Esophagus mucosa (tissue), 1 donor: ENCODE measurements at regions not wholly inside any gene's neighbourhood (a gene's known extent, or its start where the extent isn't known, plus 50 kb on each side); places are given as distances from the start of the nearest gene placed in this dataset.
"Not testable (repeated sequence)": the region's sequence is repeated elsewhere in the genome, so short reads cannot be mapped to it uniquely, and the experiment has no call there.

ENCODE experiments used
- ATAC-seq: fragments of 200-7000 bp; cut with Tn5 transposase; one replicate; pipeline ENCODE4 v1.9.1; 2020
- donor health status: DM: yes; HTN: yes; CAD: no.

DNA sequence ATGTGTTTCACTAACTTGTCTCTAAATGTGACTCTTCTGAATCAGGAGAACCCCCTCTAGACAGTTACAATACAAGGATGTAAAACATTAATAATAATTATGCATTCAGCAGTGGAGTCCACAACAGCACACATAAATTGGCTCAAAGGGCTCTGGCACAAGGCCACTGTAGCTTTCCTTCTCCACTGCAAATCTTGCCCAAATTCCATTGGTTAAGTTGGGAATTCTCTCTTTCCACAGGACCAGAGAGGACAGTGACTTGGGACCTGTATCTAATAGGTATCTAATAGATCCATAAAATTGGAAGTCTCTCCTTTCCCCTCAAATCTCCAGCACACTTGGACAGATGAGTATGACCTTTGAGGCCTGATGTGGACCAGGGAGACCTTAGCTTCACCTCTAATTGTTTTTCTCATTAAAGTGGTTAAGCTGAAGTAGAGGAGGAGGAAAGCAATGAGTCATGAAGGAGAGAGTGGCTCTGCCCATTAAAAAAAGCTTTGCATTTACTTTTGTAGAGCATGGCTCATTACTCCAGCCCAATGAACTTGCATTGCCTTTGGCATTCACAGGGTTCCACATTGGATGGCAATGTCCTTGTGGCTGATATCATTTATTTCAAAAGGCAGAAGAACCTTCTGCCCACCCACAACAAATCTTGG is 72.3 kb upstream of the SH3RF1 start:
- no peak for ATAC-seq

DNA sequence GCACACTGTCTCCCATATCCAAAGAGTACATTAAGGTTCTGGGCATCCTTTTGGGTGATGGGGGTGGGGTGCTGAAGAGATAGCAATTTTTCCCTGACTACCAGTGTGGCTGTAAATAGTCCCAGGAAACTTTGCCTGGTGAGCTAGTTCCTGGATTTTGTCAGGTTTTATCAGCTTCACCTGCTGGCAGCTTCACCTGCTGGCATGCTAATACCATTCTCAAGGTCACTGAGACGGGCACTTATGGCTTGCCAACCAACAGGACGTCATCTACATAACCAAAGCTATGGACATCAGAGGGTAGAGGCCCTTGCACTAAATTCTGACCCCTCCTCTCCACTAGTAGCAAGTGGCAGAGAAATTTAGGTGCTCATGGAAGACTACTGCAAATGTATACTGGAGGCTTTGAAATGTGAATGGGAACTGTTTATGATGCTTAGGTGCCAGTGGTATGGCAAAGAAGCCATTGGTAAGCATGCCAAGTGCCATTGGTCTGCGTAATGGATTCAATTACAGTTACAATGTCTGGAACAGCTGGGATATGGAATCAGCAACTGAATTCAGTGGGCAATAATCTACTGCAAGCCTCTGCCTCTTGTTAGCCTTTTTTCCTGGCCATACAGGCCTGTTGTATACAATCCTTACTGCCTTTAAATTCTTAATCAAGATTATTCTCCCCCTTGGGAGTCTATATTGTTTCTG is 71.6 kb upstream of the SH3RF1 start:
- no peak for ATAC-seq

- no peak for ATAC-seq
Observed at GRCh38 chr4:169341490-169341889, 70.7 kb upstream of the SH3RF1 start.

- no peak for ATAC-seq
Observed at GRCh38 chr4:169340834-169341233, 70.1 kb upstream of the SH3RF1 start.

- ATAC-seq, result no peak
Observed at GRCh38 chr4:169338241-169338640, 67.5 kb upstream of the SH3RF1 start.

- no peak for ATAC-seq
Observed at GRCh38 chr4:169337510-169337909, 66.8 kb upstream of the SH3RF1 start.

DNA sequence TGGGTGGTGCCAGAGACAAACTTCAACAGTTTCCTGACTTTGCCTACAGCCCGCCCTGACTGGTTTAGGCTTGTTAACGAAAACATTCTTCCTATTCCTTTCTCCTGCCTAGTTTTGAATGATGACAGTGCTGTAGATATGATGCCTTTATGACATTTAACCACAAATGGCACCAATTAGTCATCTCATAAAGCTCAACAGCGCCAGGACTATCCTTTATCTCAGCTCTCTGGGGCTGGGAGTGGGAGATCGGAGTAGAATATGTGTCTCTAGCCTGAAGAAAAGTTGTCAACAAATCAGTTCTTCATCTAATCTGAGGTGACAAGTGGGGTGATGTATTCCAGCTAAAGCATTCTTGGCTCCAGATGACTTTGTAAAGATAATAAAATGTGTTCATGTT is 64.6 kb upstream of the SH3RF1 start:
- ATAC-seq, result peak; percentile 85

DNA sequence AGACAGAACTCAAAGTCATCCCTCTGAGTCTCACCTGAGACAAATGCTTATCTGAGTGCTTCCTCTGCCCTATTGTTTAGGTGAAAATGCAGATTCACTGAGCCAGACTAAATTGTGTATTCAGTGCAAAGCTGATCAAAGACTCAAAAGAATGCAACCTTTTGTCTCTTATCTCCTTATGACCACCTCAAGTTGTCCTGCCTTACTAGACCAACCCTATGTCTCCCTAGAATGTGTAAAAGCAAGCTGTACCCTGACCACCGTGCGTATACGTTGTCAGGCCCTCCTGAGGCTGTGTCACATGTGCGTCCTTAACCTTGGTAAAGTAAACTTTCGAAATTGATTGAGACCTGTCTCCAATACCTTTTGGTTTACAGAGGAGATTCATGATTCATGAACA is 63.6 kb upstream of the SH3RF1 start:
- ATAC-seq, result no peak

DNA sequence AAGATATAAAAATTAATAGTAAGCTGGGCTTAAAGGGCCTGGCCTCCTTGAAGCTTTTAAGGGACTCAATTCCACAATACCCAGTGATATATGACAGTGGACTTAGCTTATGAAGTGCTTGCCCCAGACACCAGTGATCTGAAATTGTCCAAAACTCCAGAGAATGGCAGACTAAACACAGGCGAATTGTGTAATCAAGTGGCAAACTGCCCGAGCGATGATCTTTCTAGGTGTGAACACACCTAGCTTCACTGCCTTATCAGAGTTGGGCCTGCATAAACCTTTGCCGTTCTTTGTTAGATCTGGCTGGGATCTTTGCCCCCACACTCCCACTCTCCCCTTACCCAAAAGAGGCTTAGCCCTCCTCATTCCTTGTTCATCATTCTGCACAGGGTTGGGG is 62.5 kb upstream of the SH3RF1 start:
- no peak for ATAC-seq

- ATAC-seq, result no peak
Observed at GRCh38 chr4:169332583-169332982, 61.8 kb upstream of the SH3RF1 start.

DNA sequence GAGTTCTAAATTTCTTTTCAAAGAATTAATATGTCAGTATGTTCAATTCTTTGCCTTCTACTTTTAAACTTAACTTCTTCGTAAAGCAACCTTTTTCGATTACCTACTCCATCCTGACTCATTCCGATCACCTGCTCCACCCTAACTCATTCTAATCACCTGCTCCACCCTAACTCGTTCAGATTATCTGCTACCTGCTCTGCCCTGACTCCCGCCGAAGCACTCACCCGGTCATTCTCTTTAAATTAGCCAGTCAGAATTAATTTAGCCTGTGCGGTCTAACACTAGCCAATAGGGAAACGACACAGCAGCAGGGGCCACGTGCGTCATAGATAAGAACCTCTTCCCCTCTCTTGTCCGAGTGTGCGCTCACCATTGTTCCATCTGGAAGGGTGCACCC is 60.1 kb upstream of the SH3RF1 start:
- ATAC-seq, result no peak

GRCh38 chr4:169330095-169330494 is 59.3 kb upstream of the SH3RF1 start:
- no peak for ATAC-seq

GRCh38 chr4:169327951-169328350 is 57.2 kb upstream of the SH3RF1 start:
- ATAC-seq, result no peak

GRCh38 chr4:169323925-169324324 is 53.2 kb upstream of the SH3RF1 start:
- ATAC-seq, result not testable (repeated sequence)

GRCh38 chr4:169322833-169323232 is 52.1 kb upstream of the SH3RF1 start:
- not testable (repeated sequence) for ATAC-seq
